ENCODE measurements at regions not wholly inside any gene's neighbourhood (a gene's known extent, or its start where the extent isn't known, plus 50 kb on each side); places are given as distances from the start of the nearest gene placed in this dataset.
A peak's percentile ranks its signal among the peaks of the same experiment; 100 is the strongest.

DNA sequence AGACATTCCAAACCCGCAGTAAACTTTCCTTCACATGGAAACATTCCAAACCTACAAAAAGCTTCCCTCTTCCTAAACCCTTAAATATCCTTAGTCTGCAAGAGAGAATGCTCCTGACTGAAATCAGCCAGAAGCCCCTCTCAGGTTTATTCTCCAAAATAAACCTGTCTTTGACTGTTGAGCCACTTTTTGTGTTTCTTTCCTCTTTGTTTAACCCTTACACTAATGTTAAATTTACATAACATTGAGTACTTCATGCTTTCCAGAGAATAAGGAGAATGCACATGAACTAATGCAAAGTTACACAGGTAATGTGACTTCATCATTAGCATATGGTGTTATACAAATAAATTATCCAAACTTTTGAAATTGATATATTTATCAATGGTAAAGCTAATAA, 262.6 kb upstream of the PRKCQ start:
- no peak for DNase-seq
- Histone ChIP-seq H3K4me1 (ENCODE audit: insufficient read depth) (no peaks in the 10 kb centered on the region), H3K9me2 (ENCODE audit: insufficient read depth) (no peaks in the 10 kb centered on the region), H3K4me3 (no peak overlapping the region), H3K27me3 (replicated peaks; ENCODE audit: insufficient read depth) (no peaks in the 10 kb centered on the region), H3F3A (ENCODE audit: insufficient read depth) (no peaks in the 10 kb centered on the region), H3K36me3 (ENCODE audit: low read depth) (no peaks in the 10 kb centered on the region), H2AFZ (no peak overlapping the region), H3K4me2 (ENCODE audit: unreplicated experiment) (no peak overlapping the region), H4K20me1 (ENCODE audit: insufficient read depth) (no peaks in the 10 kb centered on the region), H3K79me2 (ENCODE audit: insufficient read depth) (no peaks in the 10 kb centered on the region), H3K9ac (no peak overlapping the region), H3K9me3 (ENCODE audit: low read depth) (no peaks in the 10 kb centered on the region), H3K27ac (no peak overlapping the region)
- TF ChIP-seq EZH2 (IDR thresholded peaks at IDR 0.05; ENCODE audit: insufficient read depth, poor library complexity, severe bottlenecking) (no peak), EZH2phosphoT487 (IDR thresholded peaks at IDR 0.05; ENCODE audit: insufficient read depth, low read depth) (no peak)
- WGBS, 2 experiments (ENCODE audit: low coverage in 1 of 2, low lambda C conversion rate in 2 of 2, missing lambda C conversion rate in 2 of 2): 17 to 39% methylated on average over 1 of the region's 1 CpG
- in situ Hi-C loops (cut with MboI): no loop called here

DNA sequence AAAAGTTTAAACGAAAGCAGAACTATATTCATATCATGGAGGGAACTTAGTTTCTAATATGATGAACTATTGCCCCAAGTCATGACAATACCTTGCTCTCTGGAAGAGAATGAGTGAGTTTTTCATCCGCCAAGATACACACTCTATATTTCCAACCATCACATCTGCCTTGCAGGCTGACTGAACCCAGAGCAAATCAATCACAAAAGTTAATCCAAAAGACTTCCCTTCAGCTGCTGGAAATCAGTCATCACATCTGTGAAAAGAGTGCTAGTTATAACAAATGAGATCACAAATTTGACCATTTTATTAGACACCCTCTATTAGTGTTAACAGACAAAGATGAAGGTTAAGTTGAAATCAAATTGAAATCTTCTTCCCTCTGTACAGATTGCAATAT, 261.7 kb upstream of the PRKCQ start:
- Histone ChIP-seq H3K79me2 (ENCODE audit: insufficient read depth) (no peaks in the 10 kb centered on the region), H3K4me1 (ENCODE audit: insufficient read depth) (no peaks in the 10 kb centered on the region), H3K4me3 (no peak overlapping the region), H3K27ac (no peak overlapping the region), H3F3A (ENCODE audit: insufficient read depth) (no peaks in the 10 kb centered on the region), H2AFZ (no peak overlapping the region), H3K9me3 (ENCODE audit: low read depth) (no peaks in the 10 kb centered on the region), H3K4me2 (ENCODE audit: unreplicated experiment) (no peak overlapping the region), H3K9ac (no peak overlapping the region), H3K36me3 (ENCODE audit: low read depth) (no peaks in the 10 kb centered on the region), H4K20me1 (ENCODE audit: insufficient read depth) (no peaks in the 10 kb centered on the region), H3K27me3 (replicated peaks; ENCODE audit: insufficient read depth) (no peaks in the 10 kb centered on the region), H3K9me2 (ENCODE audit: insufficient read depth) (no peaks in the 10 kb centered on the region)
- TF ChIP-seq EZH2phosphoT487 (IDR thresholded peaks at IDR 0.05; ENCODE audit: insufficient read depth, low read depth) (no peak), EZH2 (IDR thresholded peaks at IDR 0.05; ENCODE audit: insufficient read depth, poor library complexity, severe bottlenecking) (no peak)
- DNase-seq: no peak
- WGBS, 2 experiments (ENCODE audit: low coverage in 1 of 2, low lambda C conversion rate in 2 of 2, missing lambda C conversion rate in 2 of 2): 83 to 92% methylated on average over 2 of the region's 2 CpGs
- in situ Hi-C loops (cut with MboI): no loop called here

DNA sequence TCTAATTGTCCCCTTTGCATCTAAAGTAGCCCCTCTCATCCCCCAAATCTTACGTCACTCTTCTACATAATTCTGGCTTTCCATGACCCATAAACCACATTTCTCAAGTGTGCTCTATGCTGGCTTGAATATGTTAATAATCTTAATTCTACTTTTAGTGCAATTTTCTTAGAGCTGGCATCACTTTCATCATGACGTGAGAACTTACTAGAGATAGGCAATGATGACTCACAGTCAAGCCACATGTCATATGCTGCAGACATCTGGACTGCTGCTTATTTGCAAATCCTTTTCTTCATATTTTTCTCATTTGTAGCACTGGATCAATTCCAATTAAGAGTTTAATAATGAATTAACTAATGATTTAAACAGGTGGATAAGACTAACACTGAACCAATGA, 260.7 kb upstream of the PRKCQ start:
- TF ChIP-seq EZH2 (IDR thresholded peaks at IDR 0.05; ENCODE audit: insufficient read depth, poor library complexity, severe bottlenecking) (no peak), EZH2phosphoT487 (IDR thresholded peaks at IDR 0.05; ENCODE audit: insufficient read depth, low read depth) (no peak)
- 3 to 7% methylated on average over 2 of the region's 2 CpGs for WGBS, 2 experiments (ENCODE audit: low coverage in 1 of 2, low lambda C conversion rate in 2 of 2, missing lambda C conversion rate in 2 of 2)
- Histone ChIP-seq H3K4me1 (ENCODE audit: insufficient read depth) (no peaks in the 10 kb centered on the region), H3K4me3 (no peak overlapping the region), H3K27me3 (replicated peaks; ENCODE audit: insufficient read depth) (no peaks in the 10 kb centered on the region), H3K9me2 (ENCODE audit: insufficient read depth) (no peaks in the 10 kb centered on the region), H2AFZ (no peak overlapping the region), H3K9me3 (ENCODE audit: low read depth) (no peaks in the 10 kb centered on the region), H3K9ac (no peak overlapping the region), H3K27ac (no peak overlapping the region), H4K20me1 (ENCODE audit: insufficient read depth) (no peaks in the 10 kb centered on the region), H3K79me2 (ENCODE audit: insufficient read depth) (no peaks in the 10 kb centered on the region), H3F3A (ENCODE audit: insufficient read depth) (no peaks in the 10 kb centered on the region), H3K36me3 (ENCODE audit: low read depth) (no peaks in the 10 kb centered on the region), H3K4me2 (ENCODE audit: unreplicated experiment) (no peak overlapping the region)
- DNase-seq: peak; percentile 73
- in situ Hi-C loops (cut with MboI): no loop called here

DNA sequence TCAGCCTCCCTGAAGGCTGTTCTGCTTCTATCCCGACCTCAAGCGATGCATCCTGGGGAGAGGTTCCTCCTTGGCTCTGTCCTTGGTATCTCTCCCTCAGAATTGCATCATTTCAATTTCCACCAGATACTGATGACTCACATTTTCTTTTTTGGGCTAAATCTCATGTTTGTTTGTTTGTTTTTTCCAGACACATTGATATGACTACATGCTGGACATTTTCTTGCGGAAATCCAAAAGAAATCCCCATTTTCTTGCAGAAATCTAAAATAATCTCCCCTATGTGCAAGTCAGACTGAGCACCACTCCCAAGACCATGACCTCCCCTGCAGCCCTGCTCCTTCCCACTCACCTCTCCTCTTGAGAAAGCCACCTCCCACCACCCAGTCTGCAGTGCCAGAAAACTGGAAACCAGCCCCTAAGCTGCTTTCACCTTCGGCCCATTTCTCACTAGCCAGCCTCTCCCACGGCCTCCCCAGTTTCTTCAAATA, 260.2 kb upstream of the PRKCQ start:
- no peaks in the 10 kb centered on the region for H3K36me3 ChIP-seq (ENCODE audit: low read depth)
- H3K9me2 ChIP-seq (ENCODE audit: insufficient read depth): no peaks in the 10 kb centered on the region
- H3K9me3 ChIP-seq (ENCODE audit: low read depth): no peaks in the 10 kb centered on the region
- H3K27ac ChIP-seq: no peak overlapping the region
- 61% methylated on average over 5 of the region's 5 CpGs for WGBS, 2 experiments (ENCODE audit: low coverage in 1 of 2, low lambda C conversion rate in 2 of 2, missing lambda C conversion rate in 2 of 2)
- in situ Hi-C loops (cut with MboI): no loop called here
- H2AFZ ChIP-seq: no peak overlapping the region
- no peaks in the 10 kb centered on the region for H3K4me1 ChIP-seq (ENCODE audit: insufficient read depth)
- no peak overlapping the region for H3K9ac ChIP-seq
- no peaks in the 10 kb centered on the region for H4K20me1 ChIP-seq (ENCODE audit: insufficient read depth)
- H3K4me3 ChIP-seq: no peak overlapping the region
- no peak for TF ChIP-seq EZH2 (IDR thresholded peaks at IDR 0.05; ENCODE audit: insufficient read depth, poor library complexity, severe bottlenecking)
- TF ChIP-seq EZH2phosphoT487 (IDR thresholded peaks at IDR 0.05; ENCODE audit: insufficient read depth, low read depth): no peak
- H3F3A ChIP-seq (ENCODE audit: insufficient read depth): no peaks in the 10 kb centered on the region
- no peaks in the 10 kb centered on the region for H3K27me3 ChIP-seq (replicated peaks; ENCODE audit: insufficient read depth)
- peak; percentile 46 for DNase-seq
- no peak overlapping the region for H3K4me2 ChIP-seq (ENCODE audit: unreplicated experiment)
- no peaks in the 10 kb centered on the region for H3K79me2 ChIP-seq (ENCODE audit: insufficient read depth)

DNA sequence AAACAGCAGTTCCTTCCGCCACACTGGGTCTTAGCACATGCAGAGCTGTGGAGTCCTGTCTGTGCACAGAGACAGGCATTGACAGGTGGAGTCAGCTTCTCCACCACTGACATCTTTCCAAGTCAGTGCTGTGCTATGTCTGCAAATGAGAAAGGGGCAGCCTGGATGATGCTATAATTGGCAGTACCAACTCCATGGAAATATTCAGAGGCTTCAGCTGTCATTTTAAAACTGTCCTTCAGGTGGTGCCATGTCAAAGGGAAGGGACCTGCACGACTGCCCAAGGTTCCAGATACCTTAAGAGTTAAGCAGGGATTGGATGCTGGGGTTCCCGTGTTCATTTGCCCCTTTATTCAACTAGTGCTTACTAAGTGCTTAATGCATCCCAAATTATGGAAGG, 258.0 kb upstream of the PRKCQ start:
- in situ Hi-C loops (cut with MboI): no loop called here
- Histone ChIP-seq H3K9me2 (ENCODE audit: insufficient read depth) (no peaks in the 10 kb centered on the region), H3F3A (ENCODE audit: insufficient read depth) (no peaks in the 10 kb centered on the region), H3K9me3 (ENCODE audit: low read depth) (no peaks in the 10 kb centered on the region), H3K4me2 (ENCODE audit: unreplicated experiment) (no peak overlapping the region), H3K27me3 (replicated peaks; ENCODE audit: insufficient read depth) (no peaks in the 10 kb centered on the region), H3K79me2 (ENCODE audit: insufficient read depth) (no peaks in the 10 kb centered on the region), H3K4me1 (ENCODE audit: insufficient read depth) (no peaks in the 10 kb centered on the region), H3K36me3 (ENCODE audit: low read depth) (no peaks in the 10 kb centered on the region), H4K20me1 (ENCODE audit: insufficient read depth) (no peaks in the 10 kb centered on the region), H3K4me3 (no peak overlapping the region), H2AFZ (no peak overlapping the region), H3K9ac (no peak overlapping the region), H3K27ac (no peak overlapping the region)
- WGBS, 2 experiments (ENCODE audit: low coverage in 1 of 2, low lambda C conversion rate in 2 of 2, missing lambda C conversion rate in 2 of 2): 73 to 74% methylated on average over 3 of the region's 3 CpGs
- TF ChIP-seq EZH2phosphoT487 (IDR thresholded peaks at IDR 0.05; ENCODE audit: insufficient read depth, low read depth) (no peak), EZH2 (IDR thresholded peaks at IDR 0.05; ENCODE audit: insufficient read depth, poor library complexity, severe bottlenecking) (no peak)
- no peak for DNase-seq
